Naive B cell (primary cell): ENCODE measurements at regions not wholly inside any gene's neighbourhood (a gene's known extent, or its start where the extent isn't known, plus 50 kb on each side); places are given as distances from the start of the nearest gene placed in this dataset.

Source experiments
- ATAC-seq, 2 donors: fragments of 150-1000 bp; cut with Tn5 transposase; 2 replicates each; pipeline ENCODE4 v1.10.0; 2021; ENCODE audit warnings: low read depth in 2 of 2, mild to moderate bottlenecking in 2 of 2, moderate library complexity in 2 of 2
- DNase-seq: peaks from one replicate; pipeline ENCODE4 v3.0.0; 2022
- H3K27ac Mint-ChIP-seq, 6 donors: one replicate each; pipeline ENCODE4 v1.8.0; 2020 to 2022; ENCODE audit warnings: mild to moderate bottlenecking in 6 of 6, mixed read lengths in 6 of 6, moderate library complexity in 5 of 6, inconsistent platforms in 2 of 6
- H3K27me3 Mint-ChIP-seq, 3 donors: one replicate each; pipeline ENCODE4 v1.8.0; 2021 to 2022; ENCODE audit warnings: mixed read lengths in 3 of 3, mild to moderate bottlenecking in 1 of 3
- H3K36me3 Mint-ChIP-seq, 2 donors: one replicate each; pipeline ENCODE4 v1.8.0; 2020 to 2022; ENCODE audit warnings: mixed read lengths in 2 of 2, inconsistent platforms in 1 of 2, mild to moderate bottlenecking in 1 of 2
- H3K4me1 Mint-ChIP-seq, 3 donors: one replicate each; pipeline ENCODE4 v1.8.0; 2020 to 2022; ENCODE audit warnings: mixed read lengths in 3 of 3, inconsistent platforms in 1 of 3, mild to moderate bottlenecking in 1 of 3, moderate library complexity in 1 of 3
- H3K4me3 Mint-ChIP-seq, 8 donors: one replicate each; pipeline ENCODE4 v1.8.0; 2020 to 2022; ENCODE audit warnings: mild to moderate bottlenecking in 8 of 8, mixed read lengths in 8 of 8, moderate library complexity in 8 of 8, inconsistent platforms in 2 of 8
- H3K9me3 Mint-ChIP-seq, 7 donors: one replicate each; pipeline ENCODE4 v1.8.0; 2020 to 2022; ENCODE audit warnings: mixed read lengths in 7 of 7, mild to moderate bottlenecking in 5 of 7, inconsistent platforms in 2 of 7, moderate library complexity in 1 of 7

- Mint-ChIP-seq H3K27me3 (peaks cover 0 to 5% (median 0%) of the 10 kb centered on the region in 3 donors), H3K4me3 (no peak overlapping the region), H3K9me3 (peaks cover 0 to 9% (median 2%) of the 10 kb centered on the region in 7 donors), H3K27ac (no peak overlapping the region), H3K4me1 (no peaks in the 10 kb centered on the region), H3K36me3 (no peaks in the 10 kb centered on the region)
- DNase-seq (no peak), ATAC-seq (no peak)
Observed at GRCh38 chr12:118637767-118638370, 261.5 kb downstream of the SUDS3 start.

- Mint-ChIP-seq H3K36me3 (no peaks in the 10 kb centered on the region), H3K4me3 (no peak overlapping the region)
Observed at GRCh38 chr12:118641249-118641648, 264.9 kb downstream of the SUDS3 start.

GRCh38 chr12:118645219-118645618, 268.9 kb downstream of the SUDS3 start:
- no peak for ATAC-seq

More at GRCh38 chr12:118641249-118641648, 264.9 kb downstream of the SUDS3 start:
- DNase-seq (no peak), ATAC-seq (no peak)
- Mint-ChIP-seq H3K4me1 (no peaks in the 10 kb centered on the region), H3K27ac (no peak overlapping the region), H3K9me3 (peaks cover 0 to 27% (median 5%) of the 10 kb centered on the region in 7 donors), H3K27me3 (peaks cover 0 to 5% (median 0%) of the 10 kb centered on the region in 3 donors)

GRCh38 chr12:118649765-118650585, 273.6 kb downstream of the SUDS3 start:
- Mint-ChIP-seq H3K27ac (no peak overlapping the region), H3K4me3 (no peak overlapping the region), H3K36me3 (no peaks in the 10 kb centered on the region), H3K4me1 (no peaks in the 10 kb centered on the region), H3K27me3 (no peaks in the 10 kb centered on the region), H3K9me3 (peaks cover 2 to 18% (median 5%) of the 10 kb centered on the region in 7 donors)
- DNase-seq (no peak), ATAC-seq (no peak)

More at GRCh38 chr12:118645219-118645618, 268.9 kb downstream of the SUDS3 start:
- Mint-ChIP-seq H3K27me3 (no peaks in the 10 kb centered on the region), H3K27ac (no peak overlapping the region), H3K36me3 (no peaks in the 10 kb centered on the region), H3K4me1 (no peaks in the 10 kb centered on the region), H3K4me3 (no peak overlapping the region), H3K9me3 (peaks cover 0 to 33% (median 5%) of the 10 kb centered on the region in 7 donors)
- no peak for DNase-seq

- ATAC-seq (no peak), DNase-seq (no peak)
- Mint-ChIP-seq H3K4me1 (no peaks in the 10 kb centered on the region), H3K27me3 (no peaks in the 10 kb centered on the region), H3K4me3 (no peak overlapping the region), H3K27ac (no peak overlapping the region), H3K36me3 (no peaks in the 10 kb centered on the region), H3K9me3 (peaks cover 2 to 12% (median 4%) of the 10 kb centered on the region in 7 donors)
Observed at GRCh38 chr12:118650586-118650960, 274.2 kb downstream of the SUDS3 start.

- ATAC-seq = no peak
- no peak overlapping the region for H3K4me3 Mint-ChIP-seq
- peaks cover 0 to 8% (median 4%) of the 10 kb centered on the region in 7 donors for H3K9me3 Mint-ChIP-seq
- no peak overlapping the region for H3K27ac Mint-ChIP-seq
- no peaks in the 10 kb centered on the region for H3K4me1 Mint-ChIP-seq
- no peak for DNase-seq
- no peaks in the 10 kb centered on the region for H3K36me3 Mint-ChIP-seq
- no peaks in the 10 kb centered on the region for H3K27me3 Mint-ChIP-seq
Observed at GRCh38 chr12:118651487-118651886, 275.1 kb downstream of the SUDS3 start.

GRCh38 chr12:118655588-118655987, 279.2 kb downstream of the SUDS3 start:
- no peak for DNase-seq
- H3K27me3 Mint-ChIP-seq = no peaks in the 10 kb centered on the region

GRCh38 chr12:118680356-118680963, 300.9 kb upstream of the SRRM4 start:
- Mint-ChIP-seq H3K4me1 (peaks cover 0 to 3% (median 0%) of the 10 kb centered on the region in 3 donors), H3K27ac (no peak overlapping the region), H3K27me3 (peaks cover 7 to 22% (median 9%) of the 10 kb centered on the region in 3 donors), H3K36me3 (peaks cover 0 to 4% of the 10 kb centered on the region in 2 donors), H3K4me3 (no peak overlapping the region), H3K9me3 (peaks cover 3 to 33% (median 15%) of the 10 kb centered on the region in 7 donors)
- ATAC-seq (no peak), DNase-seq (no peak)

More at GRCh38 chr12:118655588-118655987, 279.2 kb downstream of the SUDS3 start:
- no peaks in the 10 kb centered on the region for H3K36me3 Mint-ChIP-seq
- H3K27ac Mint-ChIP-seq = no peak overlapping the region
- H3K4me3 Mint-ChIP-seq = no peak overlapping the region
- H3K9me3 Mint-ChIP-seq = peaks cover 0 to 12% (median 4%) of the 10 kb centered on the region in 7 donors
- ATAC-seq = no peak
- H3K4me1 Mint-ChIP-seq = no peaks in the 10 kb centered on the region

GRCh38 chr12:118682656-118683055, 298.7 kb upstream of the SRRM4 start:
- DNase-seq = no peak
- ATAC-seq = no peak
- peak overlapping the region in 2 of 6 donors; percentile 4 to 50 for H3K27ac Mint-ChIP-seq
- peaks cover 0 to 27% (median 11%) of the 10 kb centered on the region in 7 donors for H3K9me3 Mint-ChIP-seq
- H3K36me3 Mint-ChIP-seq = peaks cover 0 to 4% of the 10 kb centered on the region in 2 donors
- peaks cover 0 to 3% (median 0%) of the 10 kb centered on the region in 3 donors for H3K4me1 Mint-ChIP-seq
- no peak overlapping the region for H3K4me3 Mint-ChIP-seq
- peaks cover 7 to 17% (median 9%) of the 10 kb centered on the region in 3 donors for H3K27me3 Mint-ChIP-seq

GRCh38 chr12:118685983-118686607, 295.2 kb upstream of the SRRM4 start:
- ATAC-seq (no peak), DNase-seq (no peak)
- Mint-ChIP-seq H3K36me3 (peaks cover 0 to 4% of the 10 kb centered on the region in 2 donors), H3K4me1 (peaks cover 0 to 3% (median 0%) of the 10 kb centered on the region in 3 donors), H3K27ac (no peak overlapping the region), H3K9me3 (peaks cover 0 to 21% (median 9%) of the 10 kb centered on the region in 7 donors), H3K4me3 (no peak overlapping the region), H3K27me3 (peaks cover 0 to 17% (median 0%) of the 10 kb centered on the region in 3 donors)

- Mint-ChIP-seq H3K36me3 (no peaks in the 10 kb centered on the region), H3K4me3 (no peak overlapping the region), H3K27ac (no peak overlapping the region), H3K4me1 (no peaks in the 10 kb centered on the region), H3K9me3 (peaks cover 0 to 14% (median 8%) of the 10 kb centered on the region in 7 donors), H3K27me3 (peaks cover 0 to 4% (median 3%) of the 10 kb centered on the region in 3 donors)
- DNase-seq (no peak), ATAC-seq (no peak)
Observed at GRCh38 chr12:118689793-118690192, 291.5 kb upstream of the SRRM4 start.

GRCh38 chr12:118690506-118690905, 290.8 kb upstream of the SRRM4 start:
- Mint-ChIP-seq H3K27me3 (peaks cover 0 to 6% (median 6%) of the 10 kb centered on the region in 3 donors), H3K9me3 (peaks cover 0 to 12% (median 6%) of the 10 kb centered on the region in 7 donors), H3K36me3 (no peaks in the 10 kb centered on the region), H3K4me1 (no peaks in the 10 kb centered on the region), H3K4me3 (no peak overlapping the region), H3K27ac (no peak overlapping the region)
- DNase-seq (no peak), ATAC-seq (no peak)

- H3K9me3 Mint-ChIP-seq = peaks cover 0 to 13% (median 4%) of the 10 kb centered on the region in 7 donors
- H3K27me3 Mint-ChIP-seq = peaks cover 0 to 6% (median 6%) of the 10 kb centered on the region in 3 donors
- no peak overlapping the region for H3K27ac Mint-ChIP-seq
- ATAC-seq = no peak
- no peak for DNase-seq
- no peaks in the 10 kb centered on the region for H3K4me1 Mint-ChIP-seq
- no peak overlapping the region for H3K4me3 Mint-ChIP-seq
- H3K36me3 Mint-ChIP-seq = no peaks in the 10 kb centered on the region
Observed at GRCh38 chr12:118694128-118694775, 287.1 kb upstream of the SRRM4 start.
